ENCODE measurements at regions not wholly inside any gene's neighbourhood (a gene's known extent, or its start where the extent isn't known, plus 50 kb on each side); places are given as distances from the start of the nearest gene placed in this dataset.

GRCh38 chr5:3542769-3543168 lies 52.9 kb upstream of the IRX1 start:
- CTCF ChIA-PET: no interaction called here
- in situ Hi-C loops (cut with HindIII; ENCODE audit: low pct_unique_long_range_greater_than_20kb, low sequenced_read_pairs): no loop called here

GRCh38 chr5:3542158-3542557 lies 53.5 kb upstream of the IRX1 start:
- ATAC-seq: no peak
- Histone ChIP-seq H3K4me3 (ENCODE audit: low read depth in 2 of 2, low read length in 2 of 2) (no peak overlapping the region), H3K4me1 (ENCODE audit: control insufficient read depth, insufficient read depth, low read length) (no peaks in the 10 kb centered on the region), H3K27me3 (ENCODE audit: control insufficient read depth, insufficient read depth, low read length) (no peaks in the 10 kb centered on the region), H3K36me3 (ENCODE audit: control insufficient read depth, insufficient read depth, low read length) (no peaks in the 10 kb centered on the region), H3K9me3 (ENCODE audit: control insufficient read depth, insufficient read depth, low read depth, low read length) (no peaks in the 10 kb centered on the region), H3K27ac (ENCODE audit: low read length) (no peak overlapping the region)
- POLR2A ChIA-PET: no interaction called here
- CTCF ChIA-PET: no interaction called here
- intact Hi-C loops (cut with micrococcal nuclease; ENCODE audit: unreplicated experiment) (no loop called here), in situ Hi-C loops (cut with HindIII; ENCODE audit: low pct_unique_long_range_greater_than_20kb, low sequenced_read_pairs) (no loop called here)
- TF ChIP-seq TCF7L2 (IDR thresholded peaks at IDR 0.05; ENCODE audit: low read depth, low read length) (no peak), SIN3A (IDR thresholded peaks at IDR 0.05; ENCODE audit: borderline replicate concordance, insufficient read depth, low read depth, low read length) (no peak), CTCF (IDR thresholded peaks at IDR 0.05) (no peak), POLR2AphosphoS5 (IDR thresholded peaks at IDR 0.05; ENCODE audit: low read depth, low read length) (no peak), REST (IDR thresholded peaks at IDR 0.05; ENCODE audit: insufficient read depth in 1 of 2, low read depth in 2 of 2, low read length in 1 of 2) (no peak)
- no peak for DNase-seq (ENCODE audit: low read depth, low spot score)
- no TSS peak for BruUV-seq (replicated peaks)

More at GRCh38 chr5:3542769-3543168, 52.9 kb upstream of the IRX1 start:
- BruUV-seq (replicated peaks): no TSS peak
- ATAC-seq (no peak), DNase-seq (ENCODE audit: low read depth, low spot score) (no peak)
- Histone ChIP-seq H3K27ac (ENCODE audit: low read length) (no peak overlapping the region), H3K9me3 (ENCODE audit: control insufficient read depth, insufficient read depth, low read depth, low read length) (no peaks in the 10 kb centered on the region), H3K4me3 (ENCODE audit: low read depth in 2 of 2, low read length in 2 of 2) (no peak overlapping the region), H3K27me3 (ENCODE audit: control insufficient read depth, insufficient read depth, low read length) (no peaks in the 10 kb centered on the region), H3K36me3 (ENCODE audit: control insufficient read depth, insufficient read depth, low read length) (no peaks in the 10 kb centered on the region), H3K4me1 (ENCODE audit: control insufficient read depth, insufficient read depth, low read length) (no peaks in the 10 kb centered on the region)
- TF ChIP-seq POLR2AphosphoS5 (IDR thresholded peaks at IDR 0.05; ENCODE audit: low read depth, low read length) (no peak), TCF7L2 (IDR thresholded peaks at IDR 0.05; ENCODE audit: low read depth, low read length) (no peak), CTCF (IDR thresholded peaks at IDR 0.05) (no peak), REST (IDR thresholded peaks at IDR 0.05; ENCODE audit: insufficient read depth in 1 of 2, low read depth in 2 of 2, low read length in 1 of 2) (no peak), SIN3A (IDR thresholded peaks at IDR 0.05; ENCODE audit: borderline replicate concordance, insufficient read depth, low read depth, low read length) (no peak)
- POLR2A ChIA-PET: no interaction called here
- intact Hi-C loops (cut with micrococcal nuclease; ENCODE audit: unreplicated experiment): no loop called here

All from Panc1 (cell line).